K562 (cell line): ENCODE measurements at regions not wholly inside any gene's neighbourhood (a gene's known extent, or its start where the extent isn't known, plus 50 kb on each side); places are given as distances from the start of the nearest gene placed in this dataset.

Experiments
- ATAC-seq: fragments of 200-7000 bp; cut with Tn5 transposase; 3 replicates; pipeline ENCODE4 v1.9.1; 2020; ENCODE audit warnings: moderate library complexity
- BruUV-seq: library from RNA; stranded (reverse); fragments of 400-500 nt; replicated peaks from 2 replicates; lab custom pipeline; 2021; lab: Mats Ljungman, UMichigan
- CTCF ChIA-PET: fragments of 300-600 bp; formaldehyde crosslinking; extraction: SDS; loops from one replicate; lab custom pipeline; 2021; ENCODE audit warnings: low intra/inter-chr PET ratio; lab: Yijun Ruan, JAX
- POLR2A ChIA-PET: fragments of 300-600, 350-650 bp; sonication (Branson Sonifier 250); formaldehyde crosslinking; extraction: SDS; loops from one replicate; lab custom pipeline; 2021; ENCODE audit warnings: antibody characterized with exemption, inconsistent platforms; lab: Yijun Ruan, JAX
- DNase-seq, 4 experiments: peaks; one replicate each; pipeline versions ENCODE4 v3.0.0 to v3.0.0-alpha.2; 2011 to 2018; ENCODE audit warnings: low spot score in 3 of 4, mixed read lengths in 3 of 4; ENCODE audit errors: extremely low read depth in 1 of 4
- FAIRE-seq: peaks from 2 replicates; lab custom pipeline; 2011; peaks lifted over from hg19 to GRCh38; lab: Jason Lieb, UNC
- H2AFZ ChIP-seq: 2 replicates; pipeline ENCODE4 v1.6.0; 2011; ENCODE audit warnings: low read depth, low read length, control low read depth, inconsistent platforms
- H3K27ac ChIP-seq: fragments of 200-600 bp; 3 replicates; pipeline ENCODE4 v1.8.0; 2011; ENCODE audit warnings: low read depth, mild to moderate bottlenecking, control low read depth, inconsistent platforms, low read length, moderate library complexity, mixed read lengths; ENCODE audit errors: extremely low read depth
- H3K27me3 ChIP-seq, 2 experiments: fragments of 300-600 bp in 1 of 2; 2 replicates in 1 of 2; 3 replicates in 1 of 2; pipeline versions ENCODE4 v1.6.0 to v1.8.0; 2011; ENCODE audit warnings: inconsistent platforms in 2 of 2, low read length in 2 of 2, mild to moderate bottlenecking in 1 of 2, mixed read lengths in 1 of 2, moderate library complexity in 1 of 2; ENCODE audit not compliant: control insufficient read depth in 2 of 2, insufficient read depth in 2 of 2
- H3K36me3 ChIP-seq: fragments of 300-600 bp; 3 replicates; pipeline ENCODE4 v1.8.0; 2011; ENCODE audit warnings: mild to moderate bottlenecking, low read length, inconsistent platforms; ENCODE audit not compliant: control insufficient read depth, insufficient read depth
- H3K4me1 ChIP-seq, 2 experiments: fragments of 200-600 bp in 1 of 2; replicated peaks in 1 of 2; 2 replicates in 1 of 2; 3 replicates in 1 of 2; pipeline versions ENCODE4 v1.5.1 to v1.8.0; 2011; ENCODE audit warnings: inconsistent platforms in 2 of 2, low read length in 2 of 2, mild to moderate bottlenecking in 1 of 2, mixed read lengths in 1 of 2, moderate library complexity in 1 of 2; ENCODE audit not compliant: control insufficient read depth in 2 of 2, insufficient read depth in 2 of 2
- H3K4me2 ChIP-seq: 2 replicates; pipeline ENCODE4 v1.6.1; 2011; ENCODE audit warnings: low read length, control low read depth, inconsistent platforms, mixed read lengths; ENCODE audit not compliant: insufficient read depth
- H3K4me3 ChIP-seq: fragments of 200-600 bp; sonication (generic), shearing (Covaris generic); 2 replicates; pipeline ENCODE4 v1.5.1; 2016; ENCODE audit warnings: control low read depth, inconsistent platforms
- H3K79me2 ChIP-seq: fragments of 200-600 bp; 3 replicates; pipeline ENCODE4 v1.8.0; 2011; ENCODE audit warnings: low read length, inconsistent platforms; ENCODE audit not compliant: control insufficient read depth, insufficient read depth
- H3K9ac ChIP-seq, 2 experiments: 2 replicates each; pipeline versions ENCODE4 v1.6.0 to v1.6.1; 2011; ENCODE audit warnings: low read depth in 2 of 2, low read length in 2 of 2, control low read depth in 1 of 2, inconsistent platforms in 1 of 2, mild to moderate bottlenecking in 1 of 2, mixed read lengths in 1 of 2; ENCODE audit not compliant: insufficient read depth in 1 of 2
- H3K9me1 ChIP-seq: one replicate; pipeline ENCODE4 v1.6.0; 2011; ENCODE audit warnings: inconsistent platforms, mild to moderate bottlenecking, low read length, moderate library complexity; ENCODE audit not compliant: control insufficient read depth, insufficient read depth
- H3K9me3 ChIP-seq: replicated peaks from 2 replicates; pipeline ENCODE4 v1.5.1; 2011; ENCODE audit warnings: low read depth, low read length, inconsistent platforms; ENCODE audit not compliant: control insufficient read depth, insufficient read depth
- H4K20me1 ChIP-seq: replicated peaks from 2 replicates; pipeline ENCODE4 v1.6.1; 2011; ENCODE audit warnings: low read length, inconsistent platforms, mixed read lengths; ENCODE audit not compliant: control insufficient read depth, insufficient read depth
- BRCA1 ChIP-seq, 2 experiments: fragments of 450-650 bp in 1 of 2; sonication (generic) in 1 of 2; formaldehyde crosslinking in 1 of 2; IDR thresholded peaks; 2 replicates each; pipeline versions ENCODE4 v1.5.0 to v1.6.1; 2017 to 2020; ENCODE audit warnings: mild to moderate bottlenecking in 1 of 2, missing genetic modification reagents in 1 of 2
- DMBX1 ChIP-seq: fragments of 250-450 bp; sonication (Bioruptor Pico); IDR thresholded peaks from 2 replicates; pipeline ENCODE4 v1.8.0; 2022; ENCODE audit warnings: inconsistent platforms, mild to moderate bottlenecking, moderate library complexity, borderline replicate concordance
- FOS ChIP-seq: IDR thresholded peaks from 3 replicates; pipeline ENCODE4 v1.6.1; 2011; ENCODE audit not compliant: insufficient read length; ENCODE audit errors: extremely low read depth
- FOXP4 ChIP-seq: sonication (generic); formaldehyde crosslinking; IDR thresholded peaks from 2 replicates; pipeline ENCODE4 v1.8.0; 2022; ENCODE audit warnings: mild to moderate bottlenecking, missing genetic modification reagents, borderline replicate concordance
- NFRKB ChIP-seq: fragments of 450-650 bp; IDR thresholded peaks from 2 replicates; pipeline ENCODE4 v1.6.1; 2016; ENCODE audit warnings: low read depth
- WGBS: fragments of 100-300 bp; shearing (Covaris generic); methylation state at CpG from one replicate; pipeline ENCODE4 v1.1.6; 2016; ENCODE audit warnings: low coverage, mixed read lengths; ENCODE audit not compliant: insufficient coverage; ENCODE audit errors: missing lambda C conversion rate; 5-methylcytosine and 5-hydroxymethylcytosine counted together
- in situ Hi-C: fragments of 300-500 bp; cut with MboI; formaldehyde crosslinking; loops from 4 replicates; pipeline ENCODE4 v1.15.0; 2018; ENCODE audit warnings: inconsistent platforms, mixed read lengths
- intact Hi-C: fragments of 100-400 bp; cut with micrococcal nuclease; formaldehyde crosslinking; loops from 2 replicates; pipeline ENCODE4 v1.14.2; 2022

GRCh38 chr12:127422935-127423566 is 843.9 kb upstream of the TMEM132C start:
- H3K79me2 ChIP-seq: no peaks in the 10 kb centered on the region
- no peaks in the 10 kb centered on the region; a peak in 1 of 5 replicates for H3K27me3 ChIP-seq
- H3K27ac ChIP-seq: no peak overlapping the region
- ATAC-seq (no peak), FAIRE-seq (no peak), DNase-seq (no peak)
- H3K9me3 ChIP-seq: no peaks in the 10 kb centered on the region
- TF ChIP-seq DMBX1 (CRISPR knock-in tag) (no peak), NFRKB (no peak), BRCA1 (IDR thresholded peaks at IDR 0.05) (no peak), BRCA1 (CRISPR knock-in tag; IDR thresholded peaks at IDR 0.05) (no peak), FOXP4 (no peak), FOS (no peak)
- H2AFZ ChIP-seq: no peak overlapping the region
- no peak overlapping the region for H3K9ac ChIP-seq
- no peaks in the 10 kb centered on the region for H3K4me1 ChIP-seq
- H3K36me3 ChIP-seq: no peaks in the 10 kb centered on the region
- in situ Hi-C loops: no loop called here
- WGBS: 0% methylated on average over 9 of the region's 9 CpGs
- no peaks in the 10 kb centered on the region for H4K20me1 ChIP-seq
- POLR2A ChIA-PET: interaction anchor here (0.8 kb wide), 1 partner anchor 9 kb away, joined by 3 read pairs; no protein-coding TSS in a partner anchor
- CTCF ChIA-PET: no interaction called here
- BruUV-seq: no TSS peak
- H3K4me3 ChIP-seq: no peak overlapping the region
- H3K9me1 ChIP-seq: no peaks in the 10 kb centered on the region
- no peak overlapping the region for H3K4me2 ChIP-seq
- intact Hi-C loops: no loop called here
